GM06990 (cell line): ENCODE measurements at regions not wholly inside any gene's neighbourhood (a gene's known extent, or its start where the extent isn't known, plus 50 kb on each side); places are given as distances from the start of the nearest gene placed in this dataset.
A peak's percentile ranks its signal among the peaks of the same experiment; 100 is the strongest.

Experiments
- DNase-seq: peaks from one replicate; pipeline ENCODE4 v3.0.0-alpha.2; 2011; ENCODE audit not compliant: insufficient read length; ENCODE audit errors: extremely low read depth
- H3K27me3 ChIP-seq: replicated peaks from 2 replicates; pipeline ENCODE4 v1.6.0; 2011; ENCODE audit warnings: low read length; ENCODE audit not compliant: control insufficient read depth, insufficient read depth
- H3K36me3 ChIP-seq: 2 replicates; pipeline ENCODE4 v1.5.1; 2011; ENCODE audit warnings: low read length; ENCODE audit not compliant: control insufficient read depth, insufficient read depth
- H3K4me3 ChIP-seq: replicated peaks from 2 replicates; pipeline ENCODE4 v1.5.1; 2011; ENCODE audit warnings: low read depth, mild to moderate bottlenecking, control low read depth, low read length
- TF ChIP-seq, protein P1 (sequence below): IDR thresholded peaks from 2 replicates; pipeline ENCODE4 v1.5.1; 2011; ENCODE audit warnings: low read length, control low read depth, mild to moderate bottlenecking, inconsistent platforms; ENCODE audit not compliant: insufficient read depth, poor library complexity, severe bottlenecking

DNA sequence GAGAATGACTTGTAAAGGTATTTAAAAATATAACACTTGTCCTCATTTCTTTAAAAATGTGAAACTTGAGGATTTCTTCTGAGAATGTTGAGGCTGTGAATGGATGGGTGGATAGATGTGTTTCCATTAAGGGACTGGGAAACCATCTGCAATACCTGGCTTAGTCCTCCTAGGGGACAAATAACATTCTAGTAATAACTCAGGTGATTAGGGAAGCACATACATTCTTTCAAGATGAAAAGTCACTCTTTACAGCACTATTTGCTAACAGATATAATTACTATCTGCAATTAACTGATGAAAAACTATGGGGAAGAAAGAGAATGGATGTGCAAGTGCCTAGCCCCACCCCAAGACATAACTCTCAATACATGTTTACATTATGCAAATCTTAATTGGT lies 542.3 kb downstream of the CD83 start:
- TF ChIP-seq, protein P1, sequence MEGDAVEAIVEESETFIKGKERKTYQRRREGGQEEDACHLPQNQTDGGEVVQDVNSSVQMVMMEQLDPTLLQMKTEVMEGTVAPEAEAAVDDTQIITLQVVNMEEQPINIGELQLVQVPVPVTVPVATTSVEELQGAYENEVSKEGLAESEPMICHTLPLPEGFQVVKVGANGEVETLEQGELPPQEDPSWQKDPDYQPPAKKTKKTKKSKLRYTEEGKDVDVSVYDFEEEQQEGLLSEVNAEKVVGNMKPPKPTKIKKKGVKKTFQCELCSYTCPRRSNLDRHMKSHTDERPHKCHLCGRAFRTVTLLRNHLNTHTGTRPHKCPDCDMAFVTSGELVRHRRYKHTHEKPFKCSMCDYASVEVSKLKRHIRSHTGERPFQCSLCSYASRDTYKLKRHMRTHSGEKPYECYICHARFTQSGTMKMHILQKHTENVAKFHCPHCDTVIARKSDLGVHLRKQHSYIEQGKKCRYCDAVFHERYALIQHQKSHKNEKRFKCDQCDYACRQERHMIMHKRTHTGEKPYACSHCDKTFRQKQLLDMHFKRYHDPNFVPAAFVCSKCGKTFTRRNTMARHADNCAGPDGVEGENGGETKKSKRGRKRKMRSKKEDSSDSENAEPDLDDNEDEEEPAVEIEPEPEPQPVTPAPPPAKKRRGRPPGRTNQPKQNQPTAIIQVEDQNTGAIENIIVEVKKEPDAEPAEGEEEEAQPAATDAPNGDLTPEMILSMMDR = no peak
- Histone ChIP-seq H3K4me3 (no peak overlapping the region), H3K27me3 (no peaks in the 10 kb centered on the region; the same call in 1 of the 2 replicates), H3K36me3 (no peaks in the 10 kb centered on the region)
- DNase-seq = no peak

DNA sequence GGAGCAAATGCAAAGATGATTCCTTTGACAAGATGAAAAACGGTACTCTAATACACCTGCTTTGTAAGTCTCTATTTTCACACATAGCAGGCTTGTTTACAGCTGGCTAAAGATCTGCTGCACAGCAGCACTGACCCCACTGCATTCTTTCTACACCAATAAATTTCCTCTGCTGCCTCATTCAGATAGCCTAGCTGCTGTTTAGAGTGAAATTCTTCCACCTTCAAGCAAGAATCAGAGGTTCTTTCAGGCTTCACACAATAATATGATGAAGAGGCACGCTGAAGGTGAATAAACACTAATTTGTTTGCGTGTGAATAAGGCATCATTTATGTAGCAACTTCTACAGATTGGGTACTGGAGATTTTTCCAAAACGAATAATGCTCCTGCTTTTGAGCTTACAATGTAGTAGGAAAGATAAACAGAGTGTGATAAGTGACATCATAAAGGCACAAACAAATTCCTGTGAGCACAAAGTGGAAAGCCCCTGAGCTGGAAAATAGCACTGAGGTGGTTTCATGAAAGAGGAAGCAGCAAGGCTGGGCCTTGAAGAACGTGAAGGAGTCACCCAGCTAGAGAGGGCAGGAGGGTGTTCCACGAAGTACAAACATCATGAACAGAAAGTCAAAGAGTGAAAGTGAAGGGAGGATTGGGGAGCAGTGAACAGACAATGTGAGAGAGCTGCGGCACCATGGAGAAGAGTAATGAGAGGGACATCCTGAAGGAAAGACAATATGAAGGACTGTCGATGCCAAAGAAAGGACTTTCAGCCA lies 543.4 kb downstream of the CD83 start:
- TF ChIP-seq, protein P1 = no peak
- no peak overlapping the region for H3K4me3 ChIP-seq
- H3K36me3 ChIP-seq = no peaks in the 10 kb centered on the region
- peak; percentile 24 for DNase-seq
- H3K27me3 ChIP-seq = no peaks in the 10 kb centered on the region; the same call in 1 of the 2 replicates

DNA sequence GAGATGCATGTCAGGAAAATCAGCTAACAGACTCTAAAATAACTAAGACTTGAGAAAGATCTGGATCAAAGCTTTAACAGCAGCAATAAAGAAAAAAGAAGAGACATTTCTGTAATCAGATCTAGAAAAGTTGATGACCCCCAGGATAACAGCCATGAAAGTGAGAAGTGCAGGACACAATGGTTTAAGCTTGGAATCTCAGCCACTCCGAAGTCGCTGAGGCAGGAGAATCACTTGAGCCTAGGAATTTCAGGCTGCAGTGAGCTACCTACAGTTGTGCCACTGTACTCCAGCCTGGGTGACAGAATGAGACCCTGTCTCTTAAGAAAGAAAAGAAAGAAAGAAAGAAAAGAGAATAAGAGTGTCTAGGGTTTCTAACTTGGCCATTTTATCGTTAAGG lies 544.1 kb downstream of the CD83 start:
- H3K27me3 ChIP-seq = no peaks in the 10 kb centered on the region; the same call in 1 of the 2 replicates
- no peak for DNase-seq
- TF ChIP-seq, protein P1 = no peak
- H3K4me3 ChIP-seq = no peak overlapping the region
- no peaks in the 10 kb centered on the region for H3K36me3 ChIP-seq

DNA sequence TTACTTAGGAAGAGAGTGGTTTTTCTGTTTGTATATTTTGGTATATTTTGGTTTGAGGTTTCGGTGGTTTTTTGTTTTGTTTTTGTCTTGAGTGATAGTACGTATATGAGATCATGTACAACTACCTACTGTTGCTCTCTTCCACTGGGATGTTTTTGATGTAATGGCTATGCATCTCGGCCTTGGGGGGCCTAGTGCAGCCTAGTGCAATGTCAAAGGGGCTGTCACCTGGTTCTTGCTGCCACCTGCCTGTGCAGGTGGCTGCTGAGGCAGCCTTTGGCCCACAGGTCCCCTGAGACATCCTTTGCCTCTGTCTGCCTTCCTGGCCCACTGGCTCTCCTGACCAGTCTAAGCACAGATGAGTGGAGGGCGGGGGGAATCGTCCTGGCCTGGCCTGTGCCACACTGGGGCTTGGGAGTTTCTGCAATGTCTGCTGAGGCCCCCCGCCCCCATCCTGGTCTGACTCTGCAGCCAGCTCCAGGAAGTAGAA lies 546.6 kb downstream of the CD83 start:
- TF ChIP-seq, protein P1 = no peak
- Histone ChIP-seq H3K27me3 (no peaks in the 10 kb centered on the region), H3K36me3 (no peaks in the 10 kb centered on the region), H3K4me3 (no peak overlapping the region)
- peak; percentile 46 for DNase-seq

DNA sequence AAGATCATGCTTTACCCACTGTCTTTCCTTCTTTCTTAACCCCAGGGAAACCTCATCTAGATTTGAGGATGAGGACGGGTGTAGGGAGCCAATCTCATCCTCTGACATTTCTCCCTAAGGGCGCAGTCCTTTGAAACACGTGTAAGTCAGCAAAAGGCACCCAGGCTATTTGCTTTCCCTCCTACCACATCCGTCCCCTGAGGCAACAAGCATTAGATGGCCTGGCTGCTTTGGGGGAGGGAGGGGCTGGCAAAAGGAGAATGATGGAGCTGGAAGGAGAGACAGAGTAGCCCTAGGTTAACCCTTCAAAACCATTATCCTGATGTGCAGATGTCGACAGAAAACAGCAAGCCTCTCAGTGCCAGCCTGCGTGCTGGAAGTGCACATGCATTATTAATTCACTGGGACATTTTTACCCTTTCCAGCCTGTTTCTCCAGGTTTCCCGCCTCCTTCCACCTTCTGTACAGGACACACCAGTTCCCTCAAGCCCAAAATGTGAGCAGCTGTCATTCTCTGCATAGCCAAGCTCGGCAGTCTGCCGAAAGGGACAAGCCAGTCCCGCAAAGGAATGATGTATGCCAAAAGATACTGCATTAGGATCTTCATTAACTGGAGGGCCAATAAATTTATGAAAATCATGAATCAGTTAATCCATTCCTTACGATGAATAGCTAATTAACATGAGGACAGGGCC lies 547.2 kb downstream of the CD83 start:
- Histone ChIP-seq H3K27me3 (0 out of 2 replicates have a peak, but pooled peaks cover 1% of the 10 kb centered on the region), H3K36me3 (no peaks in the 10 kb centered on the region), H3K4me3 (no peak overlapping the region)
- DNase-seq = no peak
- TF ChIP-seq, protein P1 = no peak
